ENCODE measurements at regions not wholly inside any gene's neighbourhood (a gene's known extent, or its start where the extent isn't known, plus 50 kb on each side); places are given as distances from the start of the nearest gene placed in this dataset.

DNA sequence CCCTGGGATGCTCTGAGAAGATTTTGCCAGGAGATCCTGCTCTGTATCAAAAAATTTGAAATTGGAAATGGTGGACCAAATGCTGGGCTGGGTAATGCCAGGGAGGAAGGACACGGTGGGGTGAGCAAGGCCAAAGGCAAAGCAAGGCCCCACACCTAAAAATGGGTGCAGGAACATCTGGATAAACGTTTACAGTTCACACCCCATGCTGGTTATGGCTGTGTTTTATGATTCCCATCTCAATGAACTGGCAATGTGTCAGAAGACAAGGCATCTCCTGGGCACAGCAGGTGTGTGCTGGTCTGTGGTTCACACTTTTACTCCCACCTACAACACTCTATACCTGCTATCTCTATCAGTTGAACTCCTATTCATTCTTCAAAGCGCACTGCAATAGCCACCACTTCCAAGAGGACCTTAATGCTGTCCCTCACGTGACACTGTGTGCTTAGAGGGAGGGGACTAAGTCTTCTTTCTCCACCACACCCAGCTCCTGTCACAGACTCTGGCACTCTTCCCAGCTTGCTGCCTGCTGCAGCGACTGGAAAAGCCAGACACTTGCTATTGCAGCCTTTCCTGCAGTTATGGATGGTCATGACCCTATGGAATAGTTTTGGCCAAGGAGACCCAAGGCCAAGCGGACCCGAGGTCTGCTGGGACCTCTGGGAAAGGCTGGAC lies 277.5 kb downstream of the CTTN start:
- H3K9ac ChIP-seq (ENCODE audit: low read length in 2 of 2): no peak overlapping the region
- no peaks in the 10 kb centered on the region for H3K36me3 ChIP-seq (ENCODE audit: control insufficient read depth in 2 of 2, insufficient read depth in 2 of 2, low read length in 2 of 2)
- no peaks in the 10 kb centered on the region for H3K4me1 ChIP-seq (ENCODE audit: control insufficient read depth, insufficient read depth, low read length)
- H3K27ac ChIP-seq (ENCODE audit: low read length): no peak overlapping the region
- H3K27me3 ChIP-seq (ENCODE audit: control insufficient read depth in 1 of 2, insufficient read depth in 2 of 2, low read length in 2 of 2): no peaks in the 10 kb centered on the region
- H3K4me3 ChIP-seq (ENCODE audit: low read length in 2 of 2): no peak overlapping the region
- no peaks in the 10 kb centered on the region for H3K9me3 ChIP-seq (ENCODE audit: control insufficient read depth in 2 of 2, low read length in 2 of 2)

DNA sequence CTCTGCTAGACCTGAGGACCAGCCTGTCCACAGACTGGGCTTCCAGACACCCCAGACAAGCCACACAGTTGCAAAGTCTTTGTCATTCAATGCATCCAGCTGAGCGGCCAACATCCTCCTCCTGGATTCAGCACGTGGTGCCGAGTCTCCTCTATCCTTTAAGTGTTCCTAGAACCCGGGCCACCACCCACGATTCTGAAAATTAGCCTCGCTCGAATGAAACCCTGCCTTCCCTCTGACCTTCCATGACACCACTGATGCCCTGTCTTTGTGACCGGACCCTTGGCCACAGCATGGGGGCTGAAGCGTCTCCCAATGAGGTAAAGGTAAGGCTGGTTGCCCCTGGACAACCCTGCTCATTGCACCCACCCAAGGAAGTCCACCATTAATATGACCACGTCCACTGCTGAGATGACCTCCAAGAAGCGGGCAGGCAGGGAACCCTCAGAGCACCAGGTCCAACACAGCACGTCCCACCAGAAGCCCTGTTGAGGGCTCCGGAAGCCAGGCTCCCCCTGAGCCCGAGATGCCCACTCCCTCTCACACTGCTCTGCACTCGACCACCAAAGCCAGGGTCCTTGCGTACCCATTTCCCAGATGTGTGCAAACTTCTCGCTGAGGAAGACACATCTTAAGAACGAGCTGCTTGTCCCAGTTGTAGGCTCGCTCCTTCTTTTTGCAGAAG lies 279.0 kb downstream of the CTTN start:
- H3K4me1 ChIP-seq (ENCODE audit: control insufficient read depth, insufficient read depth, low read length): no peaks in the 10 kb centered on the region
- H3K27ac ChIP-seq (ENCODE audit: low read length): no peak overlapping the region
- H3K27me3 ChIP-seq (ENCODE audit: control insufficient read depth in 1 of 2, insufficient read depth in 2 of 2, low read length in 2 of 2): no peaks in the 10 kb centered on the region
- H3K9me3 ChIP-seq (ENCODE audit: control insufficient read depth in 2 of 2, low read length in 2 of 2): no peaks in the 10 kb centered on the region
- no peaks in the 10 kb centered on the region for H3K36me3 ChIP-seq (ENCODE audit: control insufficient read depth in 2 of 2, insufficient read depth in 2 of 2, low read length in 2 of 2)
- H3K4me3 ChIP-seq (ENCODE audit: low read length in 2 of 2): no peak overlapping the region
- H3K9ac ChIP-seq (ENCODE audit: low read length in 2 of 2): no peak overlapping the region

DNA sequence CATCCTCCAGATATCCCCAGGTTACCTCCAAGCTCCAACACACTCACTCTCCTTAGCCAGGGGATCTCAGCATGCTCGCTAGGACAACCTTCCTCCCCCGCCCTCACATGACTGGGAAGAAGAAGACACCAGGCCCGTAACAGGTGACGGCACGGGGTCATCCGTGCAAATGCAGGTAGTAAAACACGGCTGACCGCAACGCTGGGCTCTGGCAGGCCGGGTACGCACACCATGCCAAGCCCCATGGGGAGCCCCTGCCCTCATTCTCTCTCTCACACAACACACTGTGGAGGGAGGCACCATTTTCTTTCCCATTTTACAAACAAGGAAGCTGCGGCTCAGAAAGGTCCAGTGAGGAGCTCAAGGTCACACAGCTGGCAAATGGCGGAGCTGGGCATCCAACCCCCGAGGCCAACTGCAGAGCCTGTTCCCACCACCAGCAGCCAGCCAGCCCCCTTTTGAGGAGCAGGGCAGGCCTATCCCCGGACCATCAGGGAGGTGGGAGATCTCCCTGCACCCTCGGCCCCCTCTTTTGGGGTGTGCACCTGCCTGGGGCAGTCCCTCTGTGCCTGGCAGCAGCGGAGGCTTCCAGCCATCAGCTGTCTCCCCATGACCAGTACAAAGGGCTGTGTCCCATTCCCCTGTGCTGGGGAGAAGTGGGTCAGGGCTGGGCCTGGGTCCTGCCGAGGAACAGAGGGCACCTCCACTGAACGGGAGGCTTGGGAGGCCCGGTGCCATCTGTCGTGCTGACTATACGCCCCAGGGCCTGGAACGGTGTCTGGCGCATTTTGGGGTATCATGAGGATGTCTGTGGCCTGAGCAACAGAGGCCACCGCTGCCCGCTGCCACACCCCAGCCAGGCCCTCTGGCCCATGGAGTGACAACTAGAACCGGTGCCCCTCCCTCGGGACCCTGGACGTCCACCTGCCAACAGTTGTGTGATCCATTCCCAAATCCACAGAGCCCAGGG lies 280.9 kb downstream of the CTTN start:
- H3K27ac ChIP-seq (ENCODE audit: low read length): no peak overlapping the region
- H3K36me3 ChIP-seq (ENCODE audit: control insufficient read depth in 2 of 2, insufficient read depth in 2 of 2, low read length in 2 of 2): no peaks in the 10 kb centered on the region
- H3K9me3 ChIP-seq (ENCODE audit: control insufficient read depth in 2 of 2, low read length in 2 of 2): no peaks in the 10 kb centered on the region

DNA sequence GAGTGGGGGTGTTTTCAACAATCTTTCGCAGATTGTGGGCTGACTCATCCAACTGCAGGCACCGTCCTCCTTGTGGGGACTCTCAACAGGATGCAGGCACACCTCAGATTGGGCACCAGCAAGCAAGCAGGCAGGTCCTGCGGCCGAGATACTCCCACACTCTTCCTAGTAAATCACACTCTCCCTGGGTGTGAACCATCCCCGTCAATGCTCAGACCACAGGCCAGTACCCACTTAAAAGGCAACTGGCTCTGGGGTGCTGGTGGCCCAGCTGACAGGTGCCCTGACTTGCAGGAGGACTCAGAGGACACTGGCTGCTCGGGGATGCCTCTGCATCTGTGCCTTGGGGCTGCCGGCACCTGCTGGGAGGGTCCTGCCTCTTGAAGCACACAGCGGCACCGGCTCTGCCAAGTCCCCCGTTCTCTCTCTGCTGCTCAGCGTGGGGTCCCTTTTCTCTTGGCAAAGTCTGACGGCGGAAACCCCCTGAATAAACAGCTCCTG lies 282.5 kb downstream of the CTTN start:
- no peak overlapping the region for H3K4me3 ChIP-seq (ENCODE audit: low read length in 2 of 2)
- no peaks in the 10 kb centered on the region for H3K9me3 ChIP-seq (ENCODE audit: control insufficient read depth in 2 of 2, low read length in 2 of 2)
- no peaks in the 10 kb centered on the region for H3K27me3 ChIP-seq (ENCODE audit: control insufficient read depth in 1 of 2, insufficient read depth in 2 of 2, low read length in 2 of 2)
- H3K9ac ChIP-seq (ENCODE audit: low read length in 2 of 2): no peak overlapping the region
- H3K36me3 ChIP-seq (ENCODE audit: control insufficient read depth in 2 of 2, insufficient read depth in 2 of 2, low read length in 2 of 2): no peaks in the 10 kb centered on the region
- H3K27ac ChIP-seq (ENCODE audit: low read length): no peak overlapping the region
- no peaks in the 10 kb centered on the region for H3K4me1 ChIP-seq (ENCODE audit: control insufficient read depth, insufficient read depth, low read length)

More for the DNA sequence above, 280.9 kb downstream of the CTTN start:
- H3K9ac ChIP-seq (ENCODE audit: low read length in 2 of 2): no peak overlapping the region
- H3K27me3 ChIP-seq (ENCODE audit: control insufficient read depth in 1 of 2, insufficient read depth in 2 of 2, low read length in 2 of 2): no peaks in the 10 kb centered on the region
- H3K4me3 ChIP-seq (ENCODE audit: low read length in 2 of 2): no peak overlapping the region
- no peaks in the 10 kb centered on the region for H3K4me1 ChIP-seq (ENCODE audit: control insufficient read depth, insufficient read depth, low read length)

DNA sequence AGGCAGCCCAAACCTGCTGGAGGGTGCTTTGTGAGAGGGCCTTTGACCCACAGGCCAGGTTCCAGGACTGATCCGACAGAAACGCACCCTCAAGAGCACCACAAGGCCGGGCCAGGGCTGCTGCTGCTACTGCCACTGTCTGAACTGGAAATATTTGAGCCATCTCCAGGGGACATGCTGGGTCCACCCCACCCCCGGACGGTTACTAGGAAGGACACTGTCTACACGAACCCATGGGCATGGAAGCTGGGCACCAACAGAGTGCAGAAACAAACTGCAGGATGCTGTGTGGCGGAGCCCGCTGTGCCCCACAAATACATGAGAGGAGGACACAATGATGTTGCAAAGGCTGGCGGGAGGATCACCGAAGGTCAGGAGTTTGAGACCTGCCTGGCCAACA lies 283.7 kb downstream of the CTTN start:
- no peaks in the 10 kb centered on the region for H3K4me1 ChIP-seq (ENCODE audit: control insufficient read depth, insufficient read depth, low read length)

DNA sequence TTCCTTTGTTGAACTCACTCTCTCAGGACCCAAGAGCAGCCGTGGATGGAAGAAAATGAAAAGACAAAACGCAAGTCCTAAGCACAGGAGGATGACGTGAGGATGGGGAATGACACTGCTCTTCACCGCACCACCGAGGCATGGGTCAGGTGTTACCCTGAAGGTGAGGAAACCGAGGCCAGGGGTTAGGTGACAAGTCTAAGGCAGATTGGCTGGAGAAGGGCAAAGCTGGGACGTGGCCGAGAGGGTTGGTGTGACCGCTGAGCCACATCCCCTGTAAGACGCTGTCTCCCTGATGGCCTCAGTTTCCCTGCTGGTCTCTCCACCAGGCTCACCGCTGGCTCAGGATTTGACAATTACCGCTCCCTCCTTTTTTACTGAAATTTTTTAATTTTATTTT lies 284.4 kb downstream of the CTTN start:
- Histone ChIP-seq H3K4me3 (ENCODE audit: low read length in 2 of 2) (no peak overlapping the region), H3K4me1 (ENCODE audit: control insufficient read depth, insufficient read depth, low read length) (no peaks in the 10 kb centered on the region), H3K9me3 (ENCODE audit: control insufficient read depth in 2 of 2, low read length in 2 of 2) (no peaks in the 10 kb centered on the region), H3K36me3 (ENCODE audit: control insufficient read depth in 2 of 2, insufficient read depth in 2 of 2, low read length in 2 of 2) (no peaks in the 10 kb centered on the region), H3K27ac (ENCODE audit: low read length) (no peak overlapping the region), H3K9ac (ENCODE audit: low read length in 2 of 2) (no peak overlapping the region), H3K27me3 (ENCODE audit: control insufficient read depth in 1 of 2, insufficient read depth in 2 of 2, low read length in 2 of 2) (no peaks in the 10 kb centered on the region)

More for the DNA sequence above, 283.7 kb downstream of the CTTN start:
- Histone ChIP-seq H3K4me3 (ENCODE audit: low read length in 2 of 2) (no peak overlapping the region), H3K9me3 (ENCODE audit: control insufficient read depth in 2 of 2, low read length in 2 of 2) (no peaks in the 10 kb centered on the region), H3K27me3 (ENCODE audit: control insufficient read depth in 1 of 2, insufficient read depth in 2 of 2, low read length in 2 of 2) (no peaks in the 10 kb centered on the region), H3K27ac (ENCODE audit: low read length) (no peak overlapping the region), H3K9ac (ENCODE audit: low read length in 2 of 2) (no peak overlapping the region), H3K36me3 (ENCODE audit: control insufficient read depth in 2 of 2, insufficient read depth in 2 of 2, low read length in 2 of 2) (no peaks in the 10 kb centered on the region)

DNA sequence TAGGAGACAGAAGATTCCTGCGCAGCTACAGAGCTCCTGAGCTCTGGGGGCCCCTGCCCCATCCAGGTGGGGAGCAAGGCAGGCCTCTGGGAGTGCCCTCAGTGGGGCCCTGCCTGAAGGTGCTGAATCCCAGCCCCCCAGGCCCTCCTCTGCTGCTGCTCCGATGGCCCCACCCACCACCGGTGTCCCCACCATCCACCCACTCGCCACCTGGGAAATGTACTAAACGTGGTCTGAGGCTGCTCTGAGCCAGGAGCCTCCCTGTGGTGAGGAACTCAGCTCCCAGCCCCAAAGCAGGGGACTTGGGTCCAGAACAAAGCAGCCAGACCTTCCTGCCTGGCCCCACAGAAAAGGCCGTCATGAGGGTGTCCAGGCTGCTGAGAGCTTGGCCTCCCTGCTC lies 289.4 kb downstream of the CTTN start:
- no peaks in the 10 kb centered on the region for H3K36me3 ChIP-seq (ENCODE audit: control insufficient read depth in 2 of 2, insufficient read depth in 2 of 2, low read length in 2 of 2)
- no peak overlapping the region for H3K27ac ChIP-seq (ENCODE audit: low read length)
- no peak overlapping the region for H3K9ac ChIP-seq (ENCODE audit: low read length in 2 of 2)
- H3K4me3 ChIP-seq (ENCODE audit: low read length in 2 of 2): no peak overlapping the region
- no peaks in the 10 kb centered on the region for H3K4me1 ChIP-seq (ENCODE audit: control insufficient read depth, insufficient read depth, low read length)
- H3K27me3 ChIP-seq (ENCODE audit: control insufficient read depth in 1 of 2, insufficient read depth in 2 of 2, low read length in 2 of 2): no peaks in the 10 kb centered on the region
- H3K9me3 ChIP-seq (ENCODE audit: control insufficient read depth in 2 of 2, low read length in 2 of 2): no peaks in the 10 kb centered on the region

DNA sequence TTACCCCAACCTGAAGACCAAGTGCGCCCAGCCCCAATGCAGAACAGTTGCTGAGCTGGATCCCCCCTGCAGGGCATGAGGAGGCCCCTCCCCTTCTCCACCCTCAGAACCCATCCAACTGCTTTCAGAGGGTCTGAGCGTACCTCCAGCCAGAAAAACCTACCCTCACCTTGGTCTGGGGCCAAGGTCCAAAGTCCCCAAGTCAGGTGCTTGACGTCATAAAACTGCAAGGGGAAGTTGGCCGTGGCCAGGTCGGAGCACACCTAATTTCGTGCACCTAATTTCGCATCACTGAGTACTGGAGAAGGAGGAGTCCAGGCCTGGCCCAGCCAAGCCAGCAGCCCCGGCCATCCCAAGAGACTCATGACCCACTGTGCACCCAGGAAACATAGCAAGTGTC lies 289.8 kb downstream of the CTTN start:
- no peak overlapping the region for H3K4me3 ChIP-seq (ENCODE audit: low read length in 2 of 2)
- no peaks in the 10 kb centered on the region for H3K36me3 ChIP-seq (ENCODE audit: control insufficient read depth in 2 of 2, insufficient read depth in 2 of 2, low read length in 2 of 2)
- no peaks in the 10 kb centered on the region for H3K9me3 ChIP-seq (ENCODE audit: control insufficient read depth in 2 of 2, low read length in 2 of 2)
- no peaks in the 10 kb centered on the region for H3K4me1 ChIP-seq (ENCODE audit: control insufficient read depth, insufficient read depth, low read length)
- H3K9ac ChIP-seq (ENCODE audit: low read length in 2 of 2): no peak overlapping the region
- no peak overlapping the region for H3K27ac ChIP-seq (ENCODE audit: low read length)
- H3K27me3 ChIP-seq (ENCODE audit: control insufficient read depth in 1 of 2, insufficient read depth in 2 of 2, low read length in 2 of 2): no peaks in the 10 kb centered on the region

DNA sequence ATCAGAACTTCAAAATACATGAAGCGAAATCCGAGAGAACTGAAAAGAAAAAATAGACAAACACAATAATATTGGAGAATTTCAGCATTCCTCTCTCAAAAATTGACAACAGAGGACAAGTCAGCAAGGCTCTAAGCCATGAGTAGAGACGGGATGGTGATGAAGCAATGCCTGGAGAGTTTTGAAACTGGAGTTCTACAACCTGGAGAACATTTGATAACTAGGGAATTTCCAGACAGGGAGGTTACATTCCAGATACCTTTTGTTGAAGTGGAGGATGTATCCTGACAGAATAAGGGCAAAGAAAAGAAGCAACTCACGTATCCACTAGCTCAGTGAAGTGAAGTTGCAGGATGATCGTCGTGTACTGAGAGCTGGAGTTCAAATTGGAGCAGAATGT lies 291.4 kb downstream of the CTTN start:
- no peak overlapping the region for H3K27ac ChIP-seq (ENCODE audit: low read length)
- H3K4me3 ChIP-seq (ENCODE audit: low read length in 2 of 2): no peak overlapping the region
- no peak overlapping the region for H3K9ac ChIP-seq (ENCODE audit: low read length in 2 of 2)
- H3K4me1 ChIP-seq (ENCODE audit: control insufficient read depth, insufficient read depth, low read length): no peaks in the 10 kb centered on the region
- H3K36me3 ChIP-seq (ENCODE audit: control insufficient read depth in 2 of 2, insufficient read depth in 2 of 2, low read length in 2 of 2): no peaks in the 10 kb centered on the region
- H3K27me3 ChIP-seq (ENCODE audit: control insufficient read depth in 1 of 2, insufficient read depth in 2 of 2, low read length in 2 of 2): no peaks in the 10 kb centered on the region
- no peaks in the 10 kb centered on the region for H3K9me3 ChIP-seq (ENCODE audit: control insufficient read depth in 2 of 2, low read length in 2 of 2)

DNA sequence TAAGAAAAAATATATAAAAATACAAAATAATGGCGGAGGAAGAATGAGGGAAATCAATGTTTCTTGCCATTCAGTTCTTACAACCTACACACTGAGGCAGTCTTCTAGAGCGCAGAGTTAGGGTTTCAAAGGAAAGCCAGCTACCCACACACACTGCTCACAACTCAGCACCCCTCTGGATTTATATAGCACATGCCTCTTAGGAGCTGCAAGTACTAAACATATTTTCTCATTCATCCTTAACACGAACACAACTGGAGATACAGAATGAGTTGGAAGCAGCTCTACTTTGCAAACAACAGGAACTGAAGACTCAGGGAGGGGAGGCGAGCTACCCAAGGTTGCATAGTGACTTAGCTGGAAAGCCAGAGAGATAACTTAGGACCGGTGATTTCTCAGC lies 293.8 kb downstream of the CTTN start:
- Histone ChIP-seq H3K36me3 (ENCODE audit: control insufficient read depth in 2 of 2, insufficient read depth in 2 of 2, low read length in 2 of 2) (peaks cover 0 to 5% of the 10 kb centered on the region in 2 donors), H3K9ac (ENCODE audit: low read length in 2 of 2) (no peak overlapping the region), H3K4me3 (ENCODE audit: low read length in 2 of 2) (no peak overlapping the region), H3K4me1 (ENCODE audit: control insufficient read depth, insufficient read depth, low read length) (no peaks in the 10 kb centered on the region), H3K27ac (ENCODE audit: low read length) (no peak overlapping the region), H3K9me3 (ENCODE audit: control insufficient read depth in 2 of 2, low read length in 2 of 2) (no peaks in the 10 kb centered on the region), H3K27me3 (ENCODE audit: control insufficient read depth in 1 of 2, insufficient read depth in 2 of 2, low read length in 2 of 2) (no peaks in the 10 kb centered on the region)
